ENCODE measurements at regions not wholly inside any gene's neighbourhood (a gene's known extent, or its start where the extent isn't known, plus 50 kb on each side); places are given as distances from the start of the nearest gene placed in this dataset. TPM values are rescaled to one million over a fixed set of nuclear protein-coding genes. Genes with fewer than 3 reads are reported as not detected.

DNA sequence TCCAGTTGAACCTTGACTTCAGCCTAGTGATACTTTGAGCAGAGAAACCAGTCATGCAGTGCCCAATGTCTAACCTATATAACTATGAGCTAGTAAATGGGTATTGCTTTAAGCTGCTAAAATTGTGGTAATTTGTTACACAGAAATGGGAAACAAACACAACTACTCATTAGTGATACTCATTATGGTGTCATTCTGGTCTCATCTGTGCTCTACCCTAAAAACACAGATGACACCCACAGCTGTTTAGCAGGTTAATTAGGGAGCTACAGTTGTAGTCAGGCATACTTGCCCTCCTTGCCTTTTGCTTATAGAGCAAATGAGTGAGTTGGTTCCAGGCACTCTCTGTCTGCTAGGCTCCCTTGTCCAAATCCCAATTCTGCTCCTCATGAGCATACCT, 50.0 kb upstream of the ATF7IP start:
- no peaks in the 10 kb centered on the region for H3K9me3 Mint-ChIP-seq
- DNase-seq (ENCODE audit: low spot score) (no peak), ATAC-seq (no peak)
- H3K9me2 ChIP-seq (ENCODE audit: insufficient read depth): no peaks in the 10 kb centered on the region
- no peaks in the 10 kb centered on the region for H3K4me1 Mint-ChIP-seq
- H3F3A ChIP-seq (replicated peaks; ENCODE audit: low read depth): no peaks in the 10 kb centered on the region
- H3K36me3 Mint-ChIP-seq (ENCODE audit: low read depth): no peaks in the 10 kb centered on the region
- H3K4me3 ChIP-seq: no peak overlapping the region
- no peak overlapping the region for H3K4me3 Mint-ChIP-seq
- H3K4me1 ChIP-seq (ENCODE audit: insufficient read depth): no peaks in the 10 kb centered on the region
- no peak overlapping the region for H3K27ac ChIP-seq (ENCODE audit: low read depth)
- H3K27me3 Mint-ChIP-seq (ENCODE audit: insufficient read depth, low read depth, poor library complexity): no peaks in the 10 kb centered on the region
- no peak overlapping the region for H3K27ac Mint-ChIP-seq
- H4K20me1 ChIP-seq (replicated peaks; ENCODE audit: insufficient read depth): no peaks in the 10 kb centered on the region
- H2AFZ ChIP-seq: no peak overlapping the region
- TF ChIP-seq STAT1 (IDR thresholded peaks at IDR 0.05; ENCODE audit: unreplicated experiment) (no peak), ZNF331 (CRISPR knock-in tag; IDR thresholded peaks at IDR 0.05; ENCODE audit: low read depth) (no peak), CTCF (conservative IDR thresholded peaks at IDR 0.05; ENCODE audit: low read depth in 2 of 2) (no peak), POLR2AphosphoS5 (IDR thresholded peaks at IDR 0.05; ENCODE audit: low read depth) (no peak), EZH2phosphoT487 (IDR thresholded peaks at IDR 0.05; ENCODE audit: unreplicated experiment) (no peak), CREB1 (CRISPR knock-in tag; IDR thresholded peaks at IDR 0.05; ENCODE audit: low read depth) (no peak), EZH2 (IDR thresholded peaks at IDR 0.05; ENCODE audit: low read depth, unreplicated experiment) (no peak), ZNF114 (CRISPR knock-in tag; IDR thresholded peaks at IDR 0.05) (no peak), NANOG (IDR thresholded peaks at IDR 0.05; ENCODE audit: borderline replicate concordance) (no peak)
- TF ChIP-seq, protein P1, sequence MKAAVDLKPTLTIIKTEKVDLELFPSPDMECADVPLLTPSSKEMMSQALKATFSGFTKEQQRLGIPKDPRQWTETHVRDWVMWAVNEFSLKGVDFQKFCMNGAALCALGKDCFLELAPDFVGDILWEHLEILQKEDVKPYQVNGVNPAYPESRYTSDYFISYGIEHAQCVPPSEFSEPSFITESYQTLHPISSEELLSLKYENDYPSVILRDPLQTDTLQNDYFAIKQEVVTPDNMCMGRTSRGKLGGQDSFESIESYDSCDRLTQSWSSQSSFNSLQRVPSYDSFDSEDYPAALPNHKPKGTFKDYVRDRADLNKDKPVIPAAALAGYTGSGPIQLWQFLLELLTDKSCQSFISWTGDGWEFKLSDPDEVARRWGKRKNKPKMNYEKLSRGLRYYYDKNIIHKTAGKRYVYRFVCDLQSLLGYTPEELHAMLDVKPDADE (IDR thresholded peaks at IDR 0.05): no peak
- no peaks in the 10 kb centered on the region for H3K27me3 ChIP-seq (ENCODE audit: insufficient read depth)
- H3K36me3 ChIP-seq (ENCODE audit: insufficient read depth): no peaks in the 10 kb centered on the region
- H3K79me2 ChIP-seq (replicated peaks; ENCODE audit: insufficient read depth): no peaks in the 10 kb centered on the region
- H3K4me2 ChIP-seq: no peak overlapping the region

Small RNA genes in the stretch of these regions (small RNA-seq; reads per million reads assigned to genes)
- not detected for gene AC092470.1 (ENCODE audit: low replicate concordance)
- not detected for gene AC135001.1 (ENCODE audit: low replicate concordance)
- not detected for gene MRPS18CP4 (ENCODE audit: low replicate concordance)
- not detected for gene RNU6-491P (ENCODE audit: low replicate concordance)

All from GM23338 (cell line).